ENCODE measurements at regions not wholly inside any gene's neighbourhood (a gene's known extent, or its start where the extent isn't known, plus 50 kb on each side); places are given as distances from the start of the nearest gene placed in this dataset.
A peak's percentile ranks its signal among the peaks of the same experiment; 100 is the strongest.

- H3K4me1 ChIP-seq (ENCODE audit: control insufficient read depth, insufficient read depth, low read length): no peaks in the 10 kb centered on the region
Measured at GRCh38 chr2:173446722-173447121, 92.0 kb downstream of the CDCA7 start.

GRCh38 chr2:173448938-173449471 is 94.3 kb downstream of the CDCA7 start:
- H3K27me3 ChIP-seq (ENCODE audit: control insufficient read depth in 1 of 2, insufficient read depth in 2 of 2, low read length in 2 of 2): peaks cover 0 to 2% of the 10 kb centered on the region in 2 donors
- no peaks in the 10 kb centered on the region for H3K4me1 ChIP-seq (ENCODE audit: control insufficient read depth, insufficient read depth, low read length)
- no peak overlapping the region for H3K9ac ChIP-seq (ENCODE audit: low read length in 2 of 2)
- no peaks in the 10 kb centered on the region for H3K36me3 ChIP-seq (ENCODE audit: control insufficient read depth in 2 of 2, insufficient read depth in 2 of 2, low read length in 2 of 2)
- H3K9me3 ChIP-seq (ENCODE audit: control insufficient read depth in 2 of 2, low read length in 2 of 2): no peaks in the 10 kb centered on the region
- H3K4me3 ChIP-seq (ENCODE audit: low read length in 2 of 2): peak overlapping the region; percentile 44 to 69
- no peak overlapping the region for H3K27ac ChIP-seq (ENCODE audit: low read length)

More at GRCh38 chr2:173446722-173447121, 92.0 kb downstream of the CDCA7 start:
- Histone ChIP-seq H3K4me3 (ENCODE audit: low read length in 2 of 2) (no peak overlapping the region), H3K9ac (ENCODE audit: low read length in 2 of 2) (no peak overlapping the region), H3K27me3 (ENCODE audit: control insufficient read depth in 1 of 2, insufficient read depth in 2 of 2, low read length in 2 of 2) (peaks cover 0 to 2% of the 10 kb centered on the region in 2 donors), H3K27ac (ENCODE audit: low read length) (no peak overlapping the region), H3K9me3 (ENCODE audit: control insufficient read depth in 2 of 2, low read length in 2 of 2) (no peaks in the 10 kb centered on the region), H3K36me3 (ENCODE audit: control insufficient read depth in 2 of 2, insufficient read depth in 2 of 2, low read length in 2 of 2) (no peaks in the 10 kb centered on the region)

GRCh38 chr2:173451118-173451517 is 96.4 kb downstream of the CDCA7 start:
- Histone ChIP-seq H3K9ac (ENCODE audit: low read length in 2 of 2) (no peak overlapping the region), H3K4me1 (ENCODE audit: control insufficient read depth, insufficient read depth, low read length) (no peaks in the 10 kb centered on the region), H3K36me3 (ENCODE audit: control insufficient read depth in 2 of 2, insufficient read depth in 2 of 2, low read length in 2 of 2) (no peaks in the 10 kb centered on the region), H3K9me3 (ENCODE audit: control insufficient read depth in 2 of 2, low read length in 2 of 2) (no peaks in the 10 kb centered on the region), H3K27me3 (ENCODE audit: control insufficient read depth in 1 of 2, insufficient read depth in 2 of 2, low read length in 2 of 2) (peaks cover 2 to 3% of the 10 kb centered on the region in 2 donors), H3K4me3 (ENCODE audit: low read length in 2 of 2) (no peak overlapping the region), H3K27ac (ENCODE audit: low read length) (no peak overlapping the region)

DNA sequence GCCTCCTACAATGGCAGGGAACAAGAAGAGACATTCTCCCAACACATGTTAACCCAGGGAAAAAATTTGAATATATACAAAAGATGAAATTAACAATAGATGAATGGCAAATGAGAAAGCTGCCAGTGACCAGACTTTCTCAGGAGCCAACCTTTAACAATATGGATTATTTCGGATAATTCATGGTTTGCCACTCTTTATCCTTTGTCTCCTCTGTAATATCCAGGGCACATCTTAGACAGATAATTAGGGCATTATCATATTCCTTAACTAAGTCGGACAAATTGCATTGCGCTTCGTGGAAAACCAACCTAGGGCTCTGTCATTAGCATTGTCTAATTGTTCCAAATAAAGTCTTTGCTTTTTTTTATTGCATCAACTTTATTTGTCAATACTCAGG is 97.3 kb downstream of the CDCA7 start:
- no peak overlapping the region for H3K4me3 ChIP-seq (ENCODE audit: low read length in 2 of 2)
- peaks cover 2 to 3% of the 10 kb centered on the region in 2 donors for H3K27me3 ChIP-seq (ENCODE audit: control insufficient read depth in 1 of 2, insufficient read depth in 2 of 2, low read length in 2 of 2)
- no peaks in the 10 kb centered on the region for H3K9me3 ChIP-seq (ENCODE audit: control insufficient read depth in 2 of 2, low read length in 2 of 2)
- no peak overlapping the region for H3K9ac ChIP-seq (ENCODE audit: low read length in 2 of 2)
- no peaks in the 10 kb centered on the region for H3K36me3 ChIP-seq (ENCODE audit: control insufficient read depth in 2 of 2, insufficient read depth in 2 of 2, low read length in 2 of 2)
- no peaks in the 10 kb centered on the region for H3K4me1 ChIP-seq (ENCODE audit: control insufficient read depth, insufficient read depth, low read length)
- H3K27ac ChIP-seq (ENCODE audit: low read length): no peak overlapping the region

DNA sequence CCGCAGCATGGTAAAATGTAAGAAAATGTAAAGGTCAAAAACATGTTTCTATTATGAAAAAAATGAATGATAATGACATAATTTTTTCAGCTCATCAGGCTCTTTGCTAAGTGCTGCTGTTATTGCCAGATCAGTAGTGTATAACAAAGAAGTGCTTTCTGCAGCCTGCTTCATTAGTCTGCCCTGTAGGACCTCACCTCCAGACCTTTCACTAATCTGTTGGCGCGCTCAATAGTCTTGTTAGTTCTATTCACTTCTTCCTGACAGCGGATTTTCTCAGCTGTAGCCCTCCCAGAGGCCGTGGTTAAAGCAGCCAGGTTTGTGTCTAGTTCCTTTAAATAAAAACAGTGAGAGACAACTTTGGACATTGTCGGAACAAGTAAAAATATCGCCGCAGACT is 97.7 kb downstream of the CDCA7 start:
- Histone ChIP-seq H3K36me3 (ENCODE audit: control insufficient read depth in 2 of 2, insufficient read depth in 2 of 2, low read length in 2 of 2) (no peaks in the 10 kb centered on the region), H3K27ac (ENCODE audit: low read length) (no peak overlapping the region), H3K4me3 (ENCODE audit: low read length in 2 of 2) (no peak overlapping the region), H3K4me1 (ENCODE audit: control insufficient read depth, insufficient read depth, low read length) (no peaks in the 10 kb centered on the region), H3K9me3 (ENCODE audit: control insufficient read depth in 2 of 2, low read length in 2 of 2) (no peaks in the 10 kb centered on the region), H3K27me3 (ENCODE audit: control insufficient read depth in 1 of 2, insufficient read depth in 2 of 2, low read length in 2 of 2) (peaks cover 2 to 3% of the 10 kb centered on the region in 2 donors), H3K9ac (ENCODE audit: low read length in 2 of 2) (no peak overlapping the region)

GRCh38 chr2:173456960-173457359 is 102.3 kb downstream of the CDCA7 start:
- H3K9ac ChIP-seq (ENCODE audit: low read length in 2 of 2): no peak overlapping the region
- H3K27me3 ChIP-seq (ENCODE audit: control insufficient read depth in 1 of 2, insufficient read depth in 2 of 2, low read length in 2 of 2): peaks cover 3 to 4% of the 10 kb centered on the region in 2 donors
- no peak overlapping the region for H3K27ac ChIP-seq (ENCODE audit: low read length)
- no peaks in the 10 kb centered on the region for H3K4me1 ChIP-seq (ENCODE audit: control insufficient read depth, insufficient read depth, low read length)
- H3K36me3 ChIP-seq (ENCODE audit: control insufficient read depth in 2 of 2, insufficient read depth in 2 of 2, low read length in 2 of 2): no peaks in the 10 kb centered on the region
- no peaks in the 10 kb centered on the region for H3K9me3 ChIP-seq (ENCODE audit: control insufficient read depth in 2 of 2, low read length in 2 of 2)
- no peak overlapping the region for H3K4me3 ChIP-seq (ENCODE audit: low read length in 2 of 2)

- Histone ChIP-seq H3K36me3 (ENCODE audit: control insufficient read depth in 2 of 2, insufficient read depth in 2 of 2, low read length in 2 of 2) (no peaks in the 10 kb centered on the region), H3K4me3 (ENCODE audit: low read length in 2 of 2) (no peak overlapping the region), H3K27ac (ENCODE audit: low read length) (no peak overlapping the region), H3K27me3 (ENCODE audit: control insufficient read depth in 1 of 2, insufficient read depth in 2 of 2, low read length in 2 of 2) (peaks cover 3 to 4% of the 10 kb centered on the region in 2 donors), H3K4me1 (ENCODE audit: control insufficient read depth, insufficient read depth, low read length) (no peaks in the 10 kb centered on the region), H3K9me3 (ENCODE audit: control insufficient read depth in 2 of 2, low read length in 2 of 2) (no peaks in the 10 kb centered on the region), H3K9ac (ENCODE audit: low read length in 2 of 2) (no peak overlapping the region)
Measured at GRCh38 chr2:173457366-173457765, 102.7 kb downstream of the CDCA7 start.

- Histone ChIP-seq H3K36me3 (ENCODE audit: control insufficient read depth in 2 of 2, insufficient read depth in 2 of 2, low read length in 2 of 2) (no peaks in the 10 kb centered on the region), H3K4me3 (ENCODE audit: low read length in 2 of 2) (no peak overlapping the region), H3K4me1 (ENCODE audit: control insufficient read depth, insufficient read depth, low read length) (no peaks in the 10 kb centered on the region)
Measured at GRCh38 chr2:173458991-173459780, 104.5 kb downstream of the CDCA7 start.

DNA sequence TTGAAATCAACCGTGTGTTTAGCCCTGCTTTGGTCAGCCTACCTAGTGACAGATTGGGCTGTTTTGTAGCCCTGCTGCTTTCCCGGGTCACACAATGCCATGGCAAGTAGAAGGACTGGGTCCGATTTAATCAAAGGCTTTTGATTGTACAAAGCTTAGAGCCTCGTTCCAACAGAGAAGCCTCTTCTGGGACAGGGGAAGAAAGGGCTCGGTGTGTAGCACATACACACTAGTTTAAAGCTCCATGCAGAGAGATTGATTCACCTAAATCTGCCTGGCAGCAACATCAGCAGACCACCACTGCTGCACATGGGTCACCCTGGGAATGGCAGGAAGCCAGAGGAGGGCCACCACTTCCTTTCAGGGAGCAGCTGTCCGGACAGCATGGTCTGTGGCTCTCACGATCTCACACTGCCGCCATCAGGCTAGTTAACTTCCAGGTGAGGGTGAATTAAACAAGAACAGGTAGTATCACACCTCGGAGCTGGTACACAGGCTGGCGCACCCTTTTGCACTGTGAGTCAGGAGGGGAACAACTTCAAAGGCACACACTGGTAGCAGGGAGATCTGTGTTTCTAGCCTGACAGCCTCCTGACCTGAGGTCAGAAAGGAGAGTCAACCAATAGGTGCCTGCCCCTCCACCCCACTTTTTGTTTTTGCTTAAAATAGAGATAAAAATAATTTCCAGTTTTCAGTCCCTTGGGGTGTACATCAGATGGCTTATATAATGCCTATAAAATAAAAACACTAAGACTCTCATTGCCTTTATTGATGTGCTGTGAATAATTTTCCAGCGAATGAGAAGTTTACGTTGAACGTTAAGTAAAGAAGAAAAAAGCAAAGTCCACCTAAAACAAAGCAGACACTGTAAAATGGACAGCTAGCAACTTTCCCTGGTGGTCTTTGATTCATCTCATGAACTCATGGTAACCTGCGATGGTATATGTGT is 108.5 kb downstream of the CDCA7 start:
- Histone ChIP-seq H3K4me3 (ENCODE audit: low read length in 2 of 2) (no peak overlapping the region), H3K36me3 (ENCODE audit: control insufficient read depth in 2 of 2, insufficient read depth in 2 of 2, low read length in 2 of 2) (no peaks in the 10 kb centered on the region), H3K4me1 (ENCODE audit: control insufficient read depth, insufficient read depth, low read length) (no peaks in the 10 kb centered on the region), H3K27me3 (ENCODE audit: control insufficient read depth in 1 of 2, insufficient read depth in 2 of 2, low read length in 2 of 2) (peaks cover 0 to 2% of the 10 kb centered on the region in 2 donors), H3K27ac (ENCODE audit: low read length) (no peak overlapping the region), H3K9me3 (ENCODE audit: control insufficient read depth in 2 of 2, low read length in 2 of 2) (no peaks in the 10 kb centered on the region), H3K9ac (ENCODE audit: low read length in 2 of 2) (no peak overlapping the region)

More at GRCh38 chr2:173458991-173459780, 104.5 kb downstream of the CDCA7 start:
- Histone ChIP-seq H3K9me3 (ENCODE audit: control insufficient read depth in 2 of 2, low read length in 2 of 2) (no peaks in the 10 kb centered on the region), H3K9ac (ENCODE audit: low read length in 2 of 2) (no peak overlapping the region), H3K27me3 (ENCODE audit: control insufficient read depth in 1 of 2, insufficient read depth in 2 of 2, low read length in 2 of 2) (peaks cover 3 to 4% of the 10 kb centered on the region in 2 donors), H3K27ac (ENCODE audit: low read length) (no peak overlapping the region)

GRCh38 chr2:173463846-173464245 is 109.2 kb downstream of the CDCA7 start:
- no peak overlapping the region for H3K9ac ChIP-seq (ENCODE audit: low read length in 2 of 2)
- no peaks in the 10 kb centered on the region for H3K9me3 ChIP-seq (ENCODE audit: control insufficient read depth in 2 of 2, low read length in 2 of 2)
- no peaks in the 10 kb centered on the region for H3K4me1 ChIP-seq (ENCODE audit: control insufficient read depth, insufficient read depth, low read length)
- H3K36me3 ChIP-seq (ENCODE audit: control insufficient read depth in 2 of 2, insufficient read depth in 2 of 2, low read length in 2 of 2): no peaks in the 10 kb centered on the region
- no peak overlapping the region for H3K27ac ChIP-seq (ENCODE audit: low read length)
- H3K27me3 ChIP-seq (ENCODE audit: control insufficient read depth in 1 of 2, insufficient read depth in 2 of 2, low read length in 2 of 2): peaks cover 0 to 2% of the 10 kb centered on the region in 2 donors
- no peak overlapping the region for H3K4me3 ChIP-seq (ENCODE audit: low read length in 2 of 2)
